ENCODE measurements at regions not wholly inside any gene's neighbourhood (a gene's known extent, or its start where the extent isn't known, plus 50 kb on each side); places are given as distances from the start of the nearest gene placed in this dataset.

DNA sequence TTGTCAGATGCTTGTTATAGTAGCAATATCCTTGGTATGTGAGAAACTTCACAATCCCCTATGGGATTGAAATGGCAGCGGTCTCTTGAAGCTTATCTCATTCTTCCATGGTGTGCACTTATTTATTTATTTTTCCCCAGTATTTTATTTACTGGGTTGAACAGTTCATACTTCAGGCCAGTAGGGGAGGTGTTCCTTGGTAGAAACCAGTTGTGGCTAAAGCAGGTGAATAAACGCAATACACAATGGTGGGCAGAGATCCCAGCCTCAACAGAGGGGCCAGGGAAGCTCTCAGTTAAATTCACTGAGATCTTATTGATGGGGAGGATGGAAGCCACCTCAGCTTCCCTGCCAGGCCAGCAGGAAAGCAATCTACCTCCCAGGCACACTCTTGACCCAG lies 93.7 kb upstream of the SRD5A2 start:
- Mint-ChIP-seq H3K27me3 (ENCODE audit: low read depth) (peaks cover 1% of the 10 kb centered on the region), H3K36me3 (ENCODE audit: insufficient read depth in 1 of 3, low read depth in 3 of 3) (no peaks in the 10 kb centered on the region; a peak in 1 of 7 replicates), H3K4me1 (peaks cover 12 to 13% of the 10 kb centered on the region in 2 experiments), H3K4me3 (no peak overlapping the region), H3K9me3 (peaks cover 14 to 16% of the 10 kb centered on the region in 2 experiments), H3K27ac (no peak overlapping the region)
- no peaks in the 10 kb centered on the region for H3K27me3 ChIP-seq (ENCODE audit: insufficient read depth, low read length)
- TF ChIP-seq, protein P1, sequence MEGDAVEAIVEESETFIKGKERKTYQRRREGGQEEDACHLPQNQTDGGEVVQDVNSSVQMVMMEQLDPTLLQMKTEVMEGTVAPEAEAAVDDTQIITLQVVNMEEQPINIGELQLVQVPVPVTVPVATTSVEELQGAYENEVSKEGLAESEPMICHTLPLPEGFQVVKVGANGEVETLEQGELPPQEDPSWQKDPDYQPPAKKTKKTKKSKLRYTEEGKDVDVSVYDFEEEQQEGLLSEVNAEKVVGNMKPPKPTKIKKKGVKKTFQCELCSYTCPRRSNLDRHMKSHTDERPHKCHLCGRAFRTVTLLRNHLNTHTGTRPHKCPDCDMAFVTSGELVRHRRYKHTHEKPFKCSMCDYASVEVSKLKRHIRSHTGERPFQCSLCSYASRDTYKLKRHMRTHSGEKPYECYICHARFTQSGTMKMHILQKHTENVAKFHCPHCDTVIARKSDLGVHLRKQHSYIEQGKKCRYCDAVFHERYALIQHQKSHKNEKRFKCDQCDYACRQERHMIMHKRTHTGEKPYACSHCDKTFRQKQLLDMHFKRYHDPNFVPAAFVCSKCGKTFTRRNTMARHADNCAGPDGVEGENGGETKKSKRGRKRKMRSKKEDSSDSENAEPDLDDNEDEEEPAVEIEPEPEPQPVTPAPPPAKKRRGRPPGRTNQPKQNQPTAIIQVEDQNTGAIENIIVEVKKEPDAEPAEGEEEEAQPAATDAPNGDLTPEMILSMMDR (conservative IDR thresholded peaks at IDR 0.05): peak; percentile 48; the same call in 2 of the 3 replicates
- H4K8ac ChIP-seq (replicated peaks; ENCODE audit: insufficient read length, low read depth, low read length): no peak overlapping the region
- H3K4me1 ChIP-seq (ENCODE audit: insufficient read depth, low read length): no peaks in the 10 kb centered on the region; the same call in 1 of the 2 replicates
- no peaks in the 10 kb centered on the region for H4K20me1 ChIP-seq (ENCODE audit: control insufficient read depth, insufficient read depth, insufficient read length)
- H3K23me2 ChIP-seq (ENCODE audit: insufficient read length, low read depth, low read length, poor library complexity, severe bottlenecking): no peaks in the 10 kb centered on the region
- no CpG with 5 or more reads among the region's 2 CpGs for WGBS (ENCODE audit: extremely low coverage, insufficient read length, low lambda C conversion rate)
- H3K9me3 ChIP-seq (ENCODE audit: control insufficient read depth, low read depth, low read length): no peaks in the 10 kb centered on the region
- H2BK15ac ChIP-seq (ENCODE audit: low read depth, low read length): no peak overlapping the region
- H2BK5ac ChIP-seq (ENCODE audit: insufficient read length, low read length): no peak overlapping the region
- no peak overlapping the region for H3K4ac ChIP-seq (ENCODE audit: low read depth, low read length)
- H3K4me2 ChIP-seq (ENCODE audit: insufficient read depth, insufficient read length, low read length): no peak overlapping the region
- H3K27ac ChIP-seq (ENCODE audit: insufficient read length, low read depth, low read length): no peak overlapping the region
- no peak overlapping the region for H2BK120ac ChIP-seq (ENCODE audit: low read depth, low read length, poor library complexity, severe bottlenecking)
- H2AK5ac ChIP-seq (ENCODE audit: insufficient read length, low read length): no peak overlapping the region
- no peak overlapping the region for H3K18ac ChIP-seq (ENCODE audit: insufficient read length, low read depth, low read length)
- no peak overlapping the region for H2BK12ac ChIP-seq (ENCODE audit: insufficient read length, low read depth, low read length)
- H2BK20ac ChIP-seq (ENCODE audit: low read depth, low read length, poor library complexity, severe bottlenecking): no peak overlapping the region
- no peak for DNase-seq
- H3K9ac ChIP-seq (ENCODE audit: extremely low read depth, insufficient read length, low read length): no peak overlapping the region
- H3K79me1 ChIP-seq (ENCODE audit: insufficient read depth, low read depth, low read length, poor library complexity, severe bottlenecking): no peaks in the 10 kb centered on the region
- no peak overlapping the region for H3K14ac ChIP-seq (ENCODE audit: insufficient read depth, low read length)
- no peak overlapping the region for H3K23ac ChIP-seq (ENCODE audit: insufficient read length, low read depth, low read length)
- H4K91ac ChIP-seq (ENCODE audit: insufficient read length, low read depth, low read length): no peak overlapping the region
- no peak overlapping the region for H3K56ac ChIP-seq (ENCODE audit: insufficient read length, low read depth, low read length)
- H2AFZ ChIP-seq (ENCODE audit: low read length): no peak overlapping the region
- no peaks in the 10 kb centered on the region for H3K79me2 ChIP-seq (ENCODE audit: insufficient read depth, low read length)
- no peak overlapping the region for H3T11ph ChIP-seq (ENCODE audit: low read length)
- H4K5ac ChIP-seq (ENCODE audit: insufficient read length, low read depth, low read length): no peak overlapping the region

Measured in H9 (cell line).